Skin epidermis (tissue), 12 donors: ENCODE measurements at regions not wholly inside any gene's neighbourhood (a gene's known extent, or its start where the extent isn't known, plus 50 kb on each side); places are given as distances from the start of the nearest gene placed in this dataset.
"Not testable (repeated sequence)": the region's sequence is repeated elsewhere in the genome, so short reads cannot be mapped to it uniquely, and the experiment has no call there.

Experiments used
- H3K27ac ChIP-seq, 21 experiments: fragments of 200-600 bp; sonication (generic) in 11 of 21; one replicate each; pipeline ENCODE4 v1.5.0; 2020; ENCODE audit warnings: mild to moderate bottlenecking in 3 of 21, inconsistent platforms in 2 of 21, moderate library complexity in 2 of 21
- H3K4me3 ChIP-seq, 7 experiments: fragments of 200-600 bp; sonication (generic) in 2 of 7; one replicate each; pipeline ENCODE4 v1.5.0; 2020; ENCODE audit warnings: inconsistent platforms in 2 of 7, mild to moderate bottlenecking in 2 of 7, moderate library complexity in 1 of 7

- Histone ChIP-seq H3K27ac (no peak overlapping the region), H3K4me3 (no peak overlapping the region)
These were observed 69.9 kb upstream of the PSME4 start for GRCh38 chr2:54040685-54041084.

GRCh38 chr2:54040250-54040649 lies 69.5 kb upstream of the PSME4 start:
- H3K4me3 ChIP-seq, result no peak overlapping the region
- H3K27ac ChIP-seq, result no peak overlapping the region

GRCh38 chr2:54038835-54039234 lies 68.0 kb upstream of the PSME4 start:
- Histone ChIP-seq H3K4me3 (no peak overlapping the region), H3K27ac (no peak overlapping the region)

- not testable (repeated sequence) for H3K27ac ChIP-seq, H3K4me3 ChIP-seq
These were observed 60.5 kb upstream of the PSME4 start for GRCh38 chr2:54031288-54031687.

GRCh38 chr2:54030806-54031205 lies 60.0 kb upstream of the PSME4 start:
- Histone ChIP-seq H3K27ac (no peak overlapping the region), H3K4me3 (no peak overlapping the region)

- no peak overlapping the region for H3K4me3 ChIP-seq
- H3K27ac ChIP-seq, result no peak overlapping the region
These were observed 59.6 kb upstream of the PSME4 start for GRCh38 chr2:54030396-54030741.

- Histone ChIP-seq H3K27ac (peak overlapping the region in 1 of 21 experiments; percentile 38), H3K4me3 (no peak overlapping the region)
These were observed 59.1 kb upstream of the PSME4 start for GRCh38 chr2:54029721-54030395.

- not testable (repeated sequence) for H3K4me3 ChIP-seq, H3K27ac ChIP-seq
These were observed 54.8 kb upstream of the PSME4 start for GRCh38 chr2:54025463-54026075.

GRCh38 chr2:54024576-54024975 lies 53.8 kb upstream of the PSME4 start:
- Histone ChIP-seq H3K4me3 (no peak overlapping the region), H3K27ac (no peak overlapping the region)

GRCh38 chr2:54021702-54022101 lies 50.9 kb upstream of the PSME4 start:
- H3K4me3 ChIP-seq, result no peak overlapping the region
- no peak overlapping the region for H3K27ac ChIP-seq

- Histone ChIP-seq H3K4me3 (no peak overlapping the region), H3K27ac (no peak overlapping the region)
These were observed 50.1 kb upstream of the PSME4 start for GRCh38 chr2:54020793-54021414.
